ENCODE measurements at regions not wholly inside any gene's neighbourhood (a gene's known extent, or its start where the extent isn't known, plus 50 kb on each side); places are given as distances from the start of the nearest gene placed in this dataset.

DNA sequence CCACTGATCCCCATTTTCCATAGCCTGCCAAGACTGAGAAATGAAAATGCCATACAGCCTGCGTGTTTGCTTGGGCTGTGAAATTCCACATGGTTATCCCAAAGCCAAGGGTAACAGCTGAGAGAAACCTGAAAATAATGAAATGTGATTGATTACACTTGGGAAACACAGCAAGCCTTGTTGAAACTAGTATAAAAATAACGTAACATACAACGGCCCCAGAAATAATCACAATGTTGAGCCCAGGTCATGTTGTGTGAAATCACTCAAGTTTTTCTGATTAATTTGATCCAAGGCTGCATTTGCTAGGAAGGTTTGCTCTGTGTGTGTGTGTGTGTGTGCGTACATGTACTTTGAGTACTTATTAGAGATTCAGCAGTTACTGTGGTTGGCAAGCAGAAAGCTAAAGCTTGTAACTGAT is 269.0 kb downstream of the OXSM start:
- Histone ChIP-seq H3K79me1 (ENCODE audit: low read depth, low read length) (no peaks in the 10 kb centered on the region), H4K20me1 (replicated peaks in 1 of 2; ENCODE audit: control insufficient read depth in 1 of 2, insufficient read depth in 2 of 2, low read length in 2 of 2) (no peaks in the 10 kb centered on the region), H3K14ac (ENCODE audit: insufficient read length) (no peak overlapping the region), H3K4me2 (ENCODE audit: insufficient read depth in 1 of 2, low read depth in 2 of 2, low read length in 2 of 2) (no peak overlapping the region), H3K79me2 (ENCODE audit: control insufficient read depth in 1 of 2, insufficient read depth in 2 of 2, low read length in 2 of 2) (no peaks in the 10 kb centered on the region), H2BK20ac (ENCODE audit: low read length) (no peak overlapping the region), H2AFZ (ENCODE audit: low read length) (no peak overlapping the region), H3K18ac (ENCODE audit: extremely low read depth, low read length) (no peak overlapping the region), H3K27ac (ENCODE audit: low read depth, low read length) (no peak overlapping the region), H3K4me1 (replicated peaks in 1 of 4; ENCODE audit: control insufficient read depth in 3 of 4, insufficient read depth in 4 of 4, low read length in 3 of 4) (no peaks in the 10 kb centered on the region), H4K91ac (replicated peaks; ENCODE audit: insufficient read length, low read length) (no peak overlapping the region), H2AK5ac (ENCODE audit: low read depth, low read length) (no peak overlapping the region), H3K4me3 (ENCODE audit: extremely low read depth in 1 of 4, insufficient read depth in 2 of 4, low read depth in 3 of 4, low read length in 4 of 4) (no peak overlapping the region), H4K5ac (ENCODE audit: insufficient read length, low read depth, low read length) (no peak overlapping the region), H2BK12ac (ENCODE audit: low read depth, low read length) (no peak overlapping the region), H3K23ac (ENCODE audit: insufficient read length) (no peak overlapping the region), H2BK5ac (ENCODE audit: low read depth, low read length) (no peak overlapping the region), H2BK120ac (replicated peaks; ENCODE audit: low read depth, low read length) (no peak overlapping the region), H3K9ac (replicated peaks in 1 of 4; ENCODE audit: extremely low read depth in 1 of 4, low read depth in 3 of 4, low read length in 3 of 4) (no peak overlapping the region), H4K8ac (ENCODE audit: extremely low read depth, insufficient read depth, low read length) (no peak overlapping the region), H2BK15ac (ENCODE audit: low read length) (no peak overlapping the region), H3K56ac (replicated peaks; ENCODE audit: insufficient read length, low read depth, low read length) (no peak overlapping the region), H3K23me2 (ENCODE audit: low read depth, low read length) (no peaks in the 10 kb centered on the region), H3K36me3 (ENCODE audit: control insufficient read depth in 2 of 4, insufficient read depth in 4 of 4, low read length in 3 of 4) (no peaks in the 10 kb centered on the region), H3K27me3 (replicated peaks in 1 of 4; ENCODE audit: control insufficient read depth in 3 of 4, extremely low read depth in 1 of 4, insufficient read depth in 3 of 4, low read length in 3 of 4) (no peaks in the 10 kb centered on the region), H3K4ac (replicated peaks; ENCODE audit: insufficient read length, low read depth, low read length) (no peak overlapping the region), H3K9me3 (ENCODE audit: insufficient read depth in 2 of 2, low read depth in 1 of 2, low read length in 1 of 2) (no peaks in the 10 kb centered on the region)
- DNase-seq (ENCODE audit: low read depth in 1 of 2, low spot score in 2 of 2) (no peak), FAIRE-seq (no peak)
- ChIA-PET POLR2A (ENCODE audit: partially characterized antibody) (no interaction called here), CTCF (ENCODE audit: partially characterized antibody) (interaction anchor here (0.6 to 1.7 kb wide), 2 partner anchors 13 to 63 kb away, joined by 3 to 4 read pairs; no protein-coding TSS in a partner anchor)
- TF ChIP-seq HDAC2 (IDR thresholded peaks at IDR 0.05; ENCODE audit: borderline replicate concordance in 1 of 2, low read depth in 2 of 2, low read length in 2 of 2) (no peak), MAFK (IDR thresholded peaks at IDR 0.05; ENCODE audit: low read depth, low read length) (no peak), ATF2 (IDR thresholded peaks at IDR 0.05; ENCODE audit: low read length) (no peak)
- 96% methylated on average over 4 of the region's 4 CpGs; no CpG with 5 or more reads in 1 of the 2 experiments for WGBS, 2 experiments (ENCODE audit: extremely low coverage in 1 of 2, insufficient coverage in 1 of 2, insufficient read length in 1 of 2, insufficient replicate concordance in 2 of 2, low coverage in 1 of 2, low lambda C conversion rate in 2 of 2, missing lambda C conversion rate in 1 of 2)
